ENCODE measurements at regions not wholly inside any gene's neighbourhood (a gene's known extent, or its start where the extent isn't known, plus 50 kb on each side); places are given as distances from the start of the nearest gene placed in this dataset.

- ATAC-seq (ENCODE audit: low FRiP score), result no peak
- DNase-seq (ENCODE audit: low spot score), result no peak
- TF ChIP-seq CTCF (IDR thresholded peaks at IDR 0.05), result no peak
Measured at GRCh38 chr11:45535033-45535432, 130.4 kb downstream of the CHST1 start.

GRCh38 chr11:45534132-45534531, 131.3 kb downstream of the CHST1 start:
- ATAC-seq (ENCODE audit: low FRiP score) (no peak), DNase-seq (ENCODE audit: low spot score) (no peak)
- no peak for TF ChIP-seq CTCF (IDR thresholded peaks at IDR 0.05)

GRCh38 chr11:45532546-45532945, 132.9 kb downstream of the CHST1 start:
- DNase-seq (ENCODE audit: low spot score), result no peak
- ATAC-seq (ENCODE audit: low FRiP score), result no peak
- TF ChIP-seq CTCF (IDR thresholded peaks at IDR 0.05), result no peak

GRCh38 chr11:45530776-45531175, 134.6 kb downstream of the CHST1 start:
- ATAC-seq (ENCODE audit: low FRiP score) (no peak), DNase-seq (ENCODE audit: low spot score) (no peak)
- no peak for TF ChIP-seq CTCF (IDR thresholded peaks at IDR 0.05)

- no peak for TF ChIP-seq CTCF (IDR thresholded peaks at IDR 0.05)
- ATAC-seq (ENCODE audit: low FRiP score), result no peak
- no peak for DNase-seq (ENCODE audit: low spot score)
Measured at GRCh38 chr11:45530111-45530510, 135.3 kb downstream of the CHST1 start.

GRCh38 chr11:45528435-45528834, 137.0 kb downstream of the CHST1 start:
- no peak for DNase-seq (ENCODE audit: low spot score)
- no peak for ATAC-seq (ENCODE audit: low FRiP score)
- no peak for TF ChIP-seq CTCF (IDR thresholded peaks at IDR 0.05)

- TF ChIP-seq CTCF (IDR thresholded peaks at IDR 0.05), result no peak
Measured at GRCh38 chr11:45527898-45528297, 137.5 kb downstream of the CHST1 start.

More at GRCh38 chr11:45527898-45528297, 137.5 kb downstream of the CHST1 start:
- no peak for ATAC-seq (ENCODE audit: low FRiP score)
- DNase-seq (ENCODE audit: low spot score), result no peak

Measured in omental fat pad (tissue), 3 donors.